NB4 (cell line): ENCODE measurements at regions not wholly inside any gene's neighbourhood (a gene's known extent, or its start where the extent isn't known, plus 50 kb on each side); places are given as distances from the start of the nearest gene placed in this dataset.

ENCODE experiments used
- CTCF ChIP-seq: IDR thresholded peaks from one replicate; pipeline ENCODE4 v1.5.1; 2012; ENCODE audit warnings: low read depth, low read length
- MAX ChIP-seq: IDR thresholded peaks from 2 replicates; pipeline ENCODE4 v1.6.1; 2011; ENCODE audit warnings: low read depth, low read length
- MYC ChIP-seq: IDR thresholded peaks from 2 replicates; pipeline ENCODE4 v1.6.1; 2011; ENCODE audit warnings: low read depth, low read length
- POLR2A ChIP-seq: IDR thresholded peaks from 2 replicates; pipeline ENCODE4 v1.6.1; 2011; ENCODE audit warnings: mild to moderate bottlenecking; ENCODE audit not compliant: insufficient read length; ENCODE audit errors: extremely low read depth

GRCh38 chr7:83879063-83879462, 230.1 kb upstream of the SEMA3E start:
- TF ChIP-seq CTCF (no peak), POLR2A (no peak), MYC (no peak), MAX (no peak)
